ENCODE measurements at regions not wholly inside any gene's neighbourhood (a gene's known extent, or its start where the extent isn't known, plus 50 kb on each side); places are given as distances from the start of the nearest gene placed in this dataset.
"Not testable (repeated sequence)": the region's sequence is repeated elsewhere in the genome, so short reads cannot be mapped to it uniquely, and the experiment has no call there.

GRCh38 chr12:131251336-131252101, 297.8 kb downstream of the ADGRD1 start:
- no peak for DNase-seq

DNA sequence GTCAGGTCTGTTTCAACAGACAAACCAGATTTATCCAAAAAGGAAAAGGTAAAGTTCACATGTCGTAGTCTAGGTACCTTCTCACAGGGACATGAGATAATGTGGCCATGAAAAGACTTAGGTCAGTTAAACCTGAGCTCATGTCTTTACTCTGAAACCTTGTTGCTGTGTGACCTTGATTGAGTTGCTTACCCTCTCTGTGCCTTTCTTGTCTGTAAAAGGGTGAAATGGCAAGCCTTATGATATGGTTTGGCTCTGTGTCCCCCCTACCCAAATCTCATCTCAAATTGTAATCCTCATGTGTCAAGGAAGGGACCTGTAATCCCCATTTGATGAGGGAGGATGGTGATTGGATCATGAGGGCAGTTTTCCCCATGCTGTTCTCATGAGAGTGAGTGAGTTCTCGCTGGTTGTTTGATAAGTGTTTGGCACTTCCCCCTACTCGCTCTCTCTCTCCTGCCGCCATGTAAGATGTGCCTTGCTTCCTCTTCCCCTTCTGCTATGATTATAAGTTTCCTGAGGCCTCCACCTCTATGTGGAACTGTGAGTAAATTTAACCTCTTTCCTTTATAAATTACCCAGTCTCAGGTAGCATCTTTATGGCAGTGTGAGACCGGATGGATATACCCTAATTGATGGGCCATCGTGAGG, 299.8 kb downstream of the ADGRD1 start:
- no peak for DNase-seq

GRCh38 chr12:131254374-131254773, 300.7 kb downstream of the ADGRD1 start:
- DNase-seq, result no peak

GRCh38 chr12:131258398-131258797, 304.7 kb downstream of the ADGRD1 start:
- DNase-seq, result no peak

- DNase-seq, result no peak
These were observed 306.7 kb downstream of the ADGRD1 start for GRCh38 chr12:131260251-131260905.

DNA sequence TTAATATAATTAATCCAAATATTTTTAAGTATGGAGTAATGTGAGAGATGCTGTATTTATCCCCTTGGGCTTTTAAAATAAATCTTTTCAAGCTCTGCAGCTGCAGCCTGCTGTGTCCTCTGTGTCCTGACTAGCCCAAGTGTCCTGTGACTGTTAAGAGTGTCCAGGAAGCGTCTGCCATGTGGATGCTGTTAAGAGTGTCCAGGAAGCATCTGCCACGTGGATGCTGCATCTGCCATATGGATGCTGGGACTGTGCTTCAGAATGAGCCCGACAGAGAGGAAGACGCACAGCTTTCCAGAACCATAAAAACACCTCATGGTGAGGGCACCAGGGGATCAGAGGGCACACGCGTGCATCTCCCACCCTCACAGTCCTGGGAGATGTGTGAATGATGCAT, 307.2 kb downstream of the ADGRD1 start:
- no peak for DNase-seq

DNA sequence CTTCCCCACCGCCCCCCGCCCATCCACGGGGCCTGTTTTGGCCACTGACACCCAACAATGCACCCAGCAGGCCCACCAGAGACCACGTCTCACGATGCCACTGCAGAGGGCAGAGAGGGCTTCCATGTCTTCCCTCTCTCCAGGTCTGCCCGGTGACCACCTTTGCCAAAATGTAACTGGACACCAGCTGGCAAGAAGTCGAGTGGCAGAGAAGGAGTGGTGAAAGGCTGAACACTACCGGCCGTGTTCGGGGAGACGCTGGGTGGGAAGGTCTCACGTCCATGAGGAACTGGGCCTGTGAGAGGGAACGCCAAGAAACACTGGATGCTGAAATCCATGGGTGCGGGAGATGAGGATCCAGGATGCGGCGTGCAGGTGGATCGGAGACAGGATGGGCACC, 308.2 kb downstream of the ADGRD1 start:
- DNase-seq, result no peak

- no peak for DNase-seq
These were observed 309.9 kb downstream of the ADGRD1 start for GRCh38 chr12:131263626-131264025.

DNA sequence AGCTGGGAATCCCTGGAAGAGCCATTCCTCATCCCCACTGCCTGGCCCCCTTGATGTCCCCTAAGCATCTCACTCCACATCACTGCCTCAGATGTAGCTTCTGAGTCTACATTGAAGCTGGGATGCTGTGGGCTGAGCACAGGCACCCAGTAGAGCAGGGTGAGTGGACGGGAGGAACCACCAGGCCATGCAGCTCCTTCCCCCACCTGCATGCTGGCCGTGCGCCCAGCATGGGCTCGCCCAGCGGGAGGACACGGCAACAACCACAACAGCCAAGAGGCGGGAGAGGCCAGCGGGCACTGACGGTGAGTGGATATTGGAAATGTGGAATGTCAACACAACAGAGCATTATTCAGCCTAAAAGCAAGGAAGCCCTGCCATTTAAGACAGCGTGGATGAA, 310.9 kb downstream of the ADGRD1 start:
- DNase-seq, result no peak

- no peak for DNase-seq
These were observed 313.1 kb downstream of the ADGRD1 start for GRCh38 chr12:131266591-131267467.

DNA sequence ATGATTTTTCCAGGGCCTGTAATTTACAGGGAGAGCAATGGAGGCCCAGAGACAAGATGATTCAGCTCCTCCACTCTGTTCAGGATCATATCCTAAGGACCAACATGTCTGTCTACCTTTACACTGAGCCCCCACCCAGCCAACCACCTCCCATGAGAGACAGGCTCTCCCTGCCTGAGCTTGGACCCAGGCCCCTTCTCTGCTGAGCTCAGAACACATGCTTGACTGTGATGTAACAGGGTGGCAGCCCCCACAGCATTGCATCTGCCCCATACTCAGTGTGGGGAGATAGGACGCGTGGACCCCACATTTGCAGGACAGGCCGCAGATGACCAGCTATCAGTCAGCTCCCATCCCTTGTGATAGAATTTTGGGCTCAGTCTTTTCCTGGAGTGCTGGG, 313.9 kb downstream of the ADGRD1 start:
- no peak for DNase-seq

DNA sequence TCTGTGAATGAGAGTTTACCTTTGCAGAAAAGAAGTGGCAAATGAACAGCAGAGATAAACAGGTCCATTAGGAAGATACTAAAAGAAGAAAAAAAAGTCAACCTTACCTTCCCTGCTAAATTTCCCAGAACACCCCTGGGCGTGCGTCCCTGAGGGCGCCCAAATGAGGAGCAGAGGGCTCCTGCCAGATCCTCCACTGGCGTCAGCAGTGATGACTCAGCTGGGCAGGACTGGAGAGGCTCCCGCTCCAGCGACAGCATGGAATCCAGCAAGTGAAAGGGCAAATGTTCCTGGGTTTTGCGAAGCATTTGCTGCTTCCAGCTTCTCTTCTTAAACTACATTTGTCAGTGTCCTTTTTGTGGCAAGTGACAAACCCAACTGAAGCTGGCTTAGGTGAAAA, 314.4 kb downstream of the ADGRD1 start:
- not testable (repeated sequence) for DNase-seq

- not testable (repeated sequence) for DNase-seq
These were observed 314.9 kb downstream of the ADGRD1 start for GRCh38 chr12:131268571-131268970.

- DNase-seq, result no peak
These were observed 315.8 kb downstream of the ADGRD1 start for GRCh38 chr12:131269551-131269950.

DNA sequence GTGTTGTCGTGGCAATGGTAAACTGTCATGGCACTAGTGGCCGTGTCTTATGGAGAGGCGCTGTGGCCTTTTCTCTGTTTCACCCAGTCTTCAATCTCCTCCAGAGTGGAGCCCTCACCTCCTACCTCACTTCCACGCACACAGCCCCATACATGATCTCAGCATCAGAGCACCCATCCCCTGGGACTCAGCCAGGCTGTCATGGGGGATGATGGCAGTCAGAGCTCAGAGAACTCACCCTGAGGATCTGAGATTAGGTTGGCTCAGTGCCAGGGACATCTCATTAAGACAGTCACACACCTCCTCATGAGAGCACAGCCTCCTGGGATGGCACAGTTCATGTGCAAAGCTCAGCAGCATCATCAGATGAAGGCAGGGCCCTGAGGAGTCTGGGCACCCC, 316.3 kb downstream of the ADGRD1 start:
- DNase-seq, result not testable (repeated sequence)

- no peak for DNase-seq
These were observed 318.0 kb downstream of the ADGRD1 start for GRCh38 chr12:131271724-131272123.

- DNase-seq, result not testable (repeated sequence)
These were observed 318.6 kb downstream of the ADGRD1 start for GRCh38 chr12:131272283-131272814.

DNA sequence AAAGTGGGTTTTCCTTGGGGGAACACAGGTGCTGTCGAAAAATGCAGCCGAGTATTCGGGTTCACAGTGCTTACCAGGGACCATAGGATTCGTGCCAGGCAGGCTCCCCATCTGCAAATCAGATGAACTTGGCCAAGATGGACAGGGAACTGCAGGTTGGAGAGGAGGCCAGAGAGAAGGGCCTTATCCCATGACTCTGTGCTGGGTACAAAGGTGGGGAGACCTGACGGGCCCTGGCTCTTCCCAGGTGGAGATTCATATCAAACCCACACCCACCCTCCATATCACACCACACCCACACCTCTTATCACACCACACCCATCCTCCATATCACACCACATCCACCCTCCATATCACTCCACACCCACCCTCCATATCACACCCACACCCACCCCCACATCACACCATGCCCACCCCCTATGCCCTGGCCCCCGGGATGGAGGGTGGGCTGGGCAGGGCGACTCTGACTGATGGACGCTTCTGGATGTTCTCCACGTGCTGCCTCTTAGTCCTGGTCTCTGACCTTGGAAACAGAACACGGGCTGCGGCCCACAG, 319.7 kb downstream of the ADGRD1 start:
- no peak for DNase-seq

- DNase-seq, result no peak
These were observed 320.4 kb downstream of the ADGRD1 start for GRCh38 chr12:131274061-131274460.

DNA sequence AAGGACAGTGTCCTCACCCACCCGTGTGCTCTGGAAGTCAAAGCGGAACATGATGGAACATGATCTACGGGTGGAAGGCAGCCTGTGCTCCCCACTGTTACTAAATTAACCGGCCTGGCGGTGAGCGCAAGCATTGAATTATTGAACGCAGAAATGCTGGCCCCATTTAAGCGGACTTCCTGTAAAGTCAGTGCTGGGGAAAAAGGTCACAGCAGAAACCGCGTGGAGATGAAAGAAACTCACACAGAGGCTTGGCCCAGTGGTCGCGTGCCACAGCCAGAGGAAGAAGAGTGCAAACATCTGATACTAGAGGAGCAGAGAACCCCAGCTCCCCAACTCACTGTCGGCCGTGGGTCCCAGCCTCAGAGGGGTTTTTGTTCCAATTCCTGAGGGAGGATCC, 321.2 kb downstream of the ADGRD1 start:
- DNase-seq, result no peak

DNA sequence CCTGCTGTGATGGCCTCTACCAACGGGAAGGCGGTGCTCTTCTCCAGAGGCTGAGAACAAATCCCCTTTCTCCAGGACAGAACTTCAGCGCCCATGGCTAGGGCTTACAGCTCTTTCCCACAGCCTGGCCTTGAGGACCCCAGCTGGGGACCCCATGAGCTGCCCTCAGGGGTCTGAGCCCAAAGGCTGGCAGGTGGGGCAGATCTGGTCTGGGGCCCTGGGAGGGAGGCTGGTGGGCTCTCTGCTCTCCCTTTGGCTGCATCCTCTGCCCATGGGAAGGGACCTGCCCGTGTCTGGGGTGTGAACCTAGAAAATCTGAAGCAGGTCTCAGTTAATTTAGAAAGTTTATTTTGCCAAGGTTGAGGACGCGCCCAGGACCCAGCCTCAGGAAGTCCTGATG, 322.1 kb downstream of the ADGRD1 start:
- no peak for DNase-seq

DNA sequence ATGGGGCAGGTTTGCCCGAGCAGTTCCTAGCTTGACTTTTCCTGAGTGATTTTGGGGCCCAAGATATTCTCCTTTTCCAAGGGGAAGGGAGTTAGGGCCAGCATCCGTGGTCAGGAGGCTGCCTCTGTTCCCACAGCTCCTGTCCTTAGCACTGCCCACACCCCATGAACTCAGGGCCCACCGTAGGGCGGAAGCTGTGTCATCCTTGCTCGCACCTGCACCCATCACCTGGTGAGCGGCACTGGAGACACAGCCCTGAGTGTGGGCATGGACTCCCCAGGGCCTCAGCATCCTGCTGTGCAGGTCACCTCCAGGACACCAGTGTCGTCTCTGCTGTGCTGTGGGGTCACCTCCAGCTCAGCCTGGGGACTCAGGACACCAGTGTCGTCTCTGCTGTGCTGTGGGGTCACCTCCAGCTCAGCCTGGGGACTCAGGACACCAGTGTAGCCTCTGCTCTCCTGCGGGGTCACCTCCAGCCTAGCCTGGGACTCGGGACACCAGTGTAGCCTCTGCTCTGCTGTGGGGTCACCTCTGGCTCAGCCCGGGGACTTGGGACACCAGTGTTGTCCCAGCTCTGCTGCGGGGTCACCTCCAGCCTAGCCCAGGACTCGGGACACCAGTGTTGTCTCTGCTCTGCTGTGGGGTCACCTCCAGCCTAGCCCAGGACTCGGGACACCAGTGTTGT, 322.9 kb downstream of the ADGRD1 start:
- DNase-seq, result no peak

Data from GDM1 (cell line).